ENCODE measurements at regions not wholly inside any gene's neighbourhood (a gene's known extent, or its start where the extent isn't known, plus 50 kb on each side); places are given as distances from the start of the nearest gene placed in this dataset.

DNA sequence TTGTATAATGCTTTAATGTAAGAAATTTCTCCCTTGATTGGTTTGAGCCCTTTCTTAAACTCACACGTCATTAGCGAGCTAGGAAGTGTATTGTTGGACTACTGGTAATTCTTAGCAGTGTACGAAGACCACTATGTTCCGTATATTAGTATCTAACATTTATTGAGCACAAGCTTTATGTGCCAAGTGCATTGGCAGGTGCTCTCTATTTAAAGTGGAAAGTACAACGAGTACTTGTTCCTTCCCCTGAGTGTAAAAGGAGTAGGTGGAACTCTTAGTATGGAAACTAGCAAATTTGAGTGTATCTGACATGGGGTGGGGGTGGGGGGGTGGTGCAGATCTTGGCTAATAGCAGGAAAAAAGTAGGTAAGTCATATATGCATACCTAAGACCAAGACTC, 594.7 kb downstream of the FGF9 start:
- Mint-ChIP-seq H3K36me3 (ENCODE audit: low read depth) (no peaks in the 10 kb centered on the region), H3K4me1 (peaks cover 18% of the 10 kb centered on the region), H3K4me3 (no peak overlapping the region), H3K27ac (no peak overlapping the region), H3K9me3 (peaks cover 20% of the 10 kb centered on the region), H3K27me3 (ENCODE audit: low read depth) (peaks cover 4% of the 10 kb centered on the region)
- TF ChIP-seq, protein P1, sequence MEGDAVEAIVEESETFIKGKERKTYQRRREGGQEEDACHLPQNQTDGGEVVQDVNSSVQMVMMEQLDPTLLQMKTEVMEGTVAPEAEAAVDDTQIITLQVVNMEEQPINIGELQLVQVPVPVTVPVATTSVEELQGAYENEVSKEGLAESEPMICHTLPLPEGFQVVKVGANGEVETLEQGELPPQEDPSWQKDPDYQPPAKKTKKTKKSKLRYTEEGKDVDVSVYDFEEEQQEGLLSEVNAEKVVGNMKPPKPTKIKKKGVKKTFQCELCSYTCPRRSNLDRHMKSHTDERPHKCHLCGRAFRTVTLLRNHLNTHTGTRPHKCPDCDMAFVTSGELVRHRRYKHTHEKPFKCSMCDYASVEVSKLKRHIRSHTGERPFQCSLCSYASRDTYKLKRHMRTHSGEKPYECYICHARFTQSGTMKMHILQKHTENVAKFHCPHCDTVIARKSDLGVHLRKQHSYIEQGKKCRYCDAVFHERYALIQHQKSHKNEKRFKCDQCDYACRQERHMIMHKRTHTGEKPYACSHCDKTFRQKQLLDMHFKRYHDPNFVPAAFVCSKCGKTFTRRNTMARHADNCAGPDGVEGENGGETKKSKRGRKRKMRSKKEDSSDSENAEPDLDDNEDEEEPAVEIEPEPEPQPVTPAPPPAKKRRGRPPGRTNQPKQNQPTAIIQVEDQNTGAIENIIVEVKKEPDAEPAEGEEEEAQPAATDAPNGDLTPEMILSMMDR (IDR thresholded peaks at IDR 0.05; ENCODE audit: unreplicated experiment in 3 of 3): no peak

DNA sequence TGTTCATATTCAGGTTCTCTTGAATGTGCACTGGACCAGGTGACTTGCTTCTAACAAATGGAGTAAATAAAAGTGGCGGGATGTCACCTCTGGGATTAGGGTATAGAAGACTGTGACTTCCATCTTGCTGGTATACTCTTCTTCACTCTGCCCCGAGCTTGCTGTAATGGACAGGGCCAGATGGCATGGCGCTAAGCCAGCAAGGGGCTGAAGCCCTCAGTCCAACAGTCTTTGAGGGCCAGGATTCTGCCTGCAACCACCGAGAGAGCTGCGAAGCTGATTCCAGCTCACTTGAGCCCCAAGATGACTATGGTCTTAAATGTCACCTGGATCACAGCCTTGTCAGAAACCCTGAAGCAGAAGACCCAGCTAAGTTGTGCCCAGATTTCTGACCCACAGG, 600.0 kb downstream of the FGF9 start:
- Mint-ChIP-seq H3K27ac (no peak overlapping the region), H3K27me3 (ENCODE audit: low read depth) (peaks cover 16% of the 10 kb centered on the region)

DNA sequence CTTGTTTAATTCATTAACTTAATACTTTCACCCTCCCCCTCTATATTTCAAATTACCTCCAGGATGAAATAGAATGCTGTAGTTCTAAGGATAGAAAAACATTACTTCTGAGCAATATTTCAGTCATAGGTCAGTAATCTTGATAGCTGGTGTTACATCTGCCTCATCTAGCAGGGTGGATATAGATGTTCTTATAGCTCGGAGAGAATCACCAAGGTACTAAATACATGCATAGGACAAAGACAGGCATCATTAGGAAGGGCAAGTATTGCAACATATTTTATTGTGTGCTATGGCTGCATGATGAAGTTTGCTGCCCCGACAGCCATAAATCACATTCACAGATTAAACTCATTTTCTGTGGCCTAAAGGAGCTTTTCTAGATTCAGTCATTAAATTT, 601.0 kb downstream of the FGF9 start:
- TF ChIP-seq, protein P1 (IDR thresholded peaks at IDR 0.05; ENCODE audit: unreplicated experiment in 3 of 3): no peak
- H3K4me3 Mint-ChIP-seq: no peak overlapping the region
- H3K36me3 Mint-ChIP-seq (ENCODE audit: low read depth): no peaks in the 10 kb centered on the region
- H3K9me3 Mint-ChIP-seq: peaks cover 14% of the 10 kb centered on the region
- no peak overlapping the region for H3K27ac Mint-ChIP-seq
- peaks cover 18% of the 10 kb centered on the region for H3K4me1 Mint-ChIP-seq
- peaks cover 12% of the 10 kb centered on the region for H3K27me3 Mint-ChIP-seq (ENCODE audit: low read depth)

More for the DNA sequence above, 600.0 kb downstream of the FGF9 start:
- Mint-ChIP-seq H3K4me1 (peaks cover 13% of the 10 kb centered on the region), H3K9me3 (peaks cover 18% of the 10 kb centered on the region), H3K4me3 (no peak overlapping the region), H3K36me3 (ENCODE audit: low read depth) (no peaks in the 10 kb centered on the region)
- TF ChIP-seq, protein P1 (IDR thresholded peaks at IDR 0.05; ENCODE audit: unreplicated experiment in 3 of 3): no peak

DNA sequence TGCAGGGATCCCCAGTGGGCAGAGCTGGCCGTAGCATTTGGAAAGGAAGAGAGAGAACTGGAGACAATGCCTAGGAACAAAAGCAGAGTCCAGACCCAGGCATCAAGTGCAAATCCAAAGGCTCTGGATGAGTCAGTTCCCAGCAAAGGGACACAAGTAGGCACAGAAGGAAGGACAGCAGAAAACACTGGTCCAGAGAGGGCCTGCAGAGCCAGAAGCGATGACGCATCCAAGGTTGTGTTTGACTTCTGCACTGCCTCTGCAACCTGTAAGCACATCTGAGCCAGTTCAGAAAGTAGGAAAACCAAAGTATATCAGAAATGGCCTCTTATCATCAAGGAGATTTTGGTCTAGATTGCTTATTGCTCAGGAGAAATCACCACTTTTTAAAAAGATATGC, 604.5 kb downstream of the FGF9 start:
- no peak overlapping the region for H3K4me3 Mint-ChIP-seq
- TF ChIP-seq, protein P1 (IDR thresholded peaks at IDR 0.05; ENCODE audit: unreplicated experiment in 3 of 3): no peak
- H3K9me3 Mint-ChIP-seq: peaks cover 6% of the 10 kb centered on the region
- peaks cover 18% of the 10 kb centered on the region for H3K4me1 Mint-ChIP-seq
- H3K27ac Mint-ChIP-seq: no peak overlapping the region
- H3K27me3 Mint-ChIP-seq (ENCODE audit: low read depth): peaks cover 12% of the 10 kb centered on the region
- no peaks in the 10 kb centered on the region for H3K36me3 Mint-ChIP-seq (ENCODE audit: low read depth)

DNA sequence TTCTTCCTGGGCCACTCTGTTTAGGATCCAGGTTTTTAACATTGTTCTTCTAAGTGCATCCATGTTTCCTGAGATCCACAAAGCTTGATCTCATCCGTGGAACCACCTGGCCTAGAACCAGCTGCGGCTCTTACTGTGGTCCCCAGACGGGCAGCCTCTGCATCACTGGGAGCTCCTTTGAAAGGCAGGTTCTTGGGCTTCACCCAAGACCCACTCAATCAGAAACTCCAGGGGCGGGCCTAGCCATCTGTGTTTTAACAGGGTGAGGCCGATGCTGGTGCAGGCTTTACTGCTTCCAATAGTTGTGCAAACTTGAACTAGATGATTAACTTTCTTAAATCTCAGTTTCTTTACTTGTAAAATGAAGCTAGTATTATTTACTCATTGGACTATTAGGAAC, 605.7 kb downstream of the FGF9 start:
- Mint-ChIP-seq H3K27me3 (ENCODE audit: low read depth) (peaks cover 12% of the 10 kb centered on the region), H3K4me1 (peaks cover 18% of the 10 kb centered on the region), H3K4me3 (no peak overlapping the region), H3K27ac (no peak overlapping the region), H3K9me3 (peaks cover 3% of the 10 kb centered on the region), H3K36me3 (ENCODE audit: low read depth) (no peaks in the 10 kb centered on the region)
- TF ChIP-seq, protein P1 (IDR thresholded peaks at IDR 0.05; ENCODE audit: unreplicated experiment in 3 of 3): no peak

DNA sequence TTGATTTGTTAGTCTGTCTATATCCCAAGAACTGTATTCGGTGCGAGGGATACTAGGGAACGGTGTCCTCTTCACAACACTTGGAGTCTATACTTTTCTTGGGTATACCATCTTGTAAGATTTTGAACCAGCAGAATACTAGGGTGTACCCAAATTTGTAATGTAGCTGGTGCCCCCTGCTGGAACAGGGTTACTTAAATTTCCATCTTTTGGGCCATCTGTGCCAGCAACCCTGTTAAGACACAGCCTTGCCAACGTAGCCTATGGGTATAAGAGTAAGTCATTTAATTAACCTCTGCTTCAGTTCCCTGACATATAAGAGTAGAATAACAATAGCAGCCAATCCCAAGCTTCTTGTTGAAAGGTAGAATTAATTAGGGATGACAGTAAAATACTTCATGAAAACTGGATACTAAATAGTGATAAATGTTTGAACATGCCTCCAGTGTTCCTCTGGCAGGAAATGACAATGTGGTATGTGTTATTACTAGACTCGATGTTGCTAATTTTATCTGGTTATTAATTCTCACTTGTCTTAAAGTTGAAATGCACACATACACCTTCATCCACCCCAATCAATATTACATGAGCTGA, 607.6 kb downstream of the FGF9 start:
- Mint-ChIP-seq H3K27me3 (ENCODE audit: low read depth) (peaks cover 8% of the 10 kb centered on the region), H3K9me3 (peaks cover 3% of the 10 kb centered on the region), H3K4me3 (no peak overlapping the region), H3K36me3 (ENCODE audit: low read depth) (no peaks in the 10 kb centered on the region), H3K4me1 (peaks cover 7% of the 10 kb centered on the region), H3K27ac (no peak overlapping the region)
- TF ChIP-seq, protein P1 (IDR thresholded peaks at IDR 0.05; ENCODE audit: unreplicated experiment in 3 of 3): peak; percentile 33 to 57 (median 38)

Measured in nephron (organoid).